HFF-Myc (cell line): ENCODE measurements at regions not wholly inside any gene's neighbourhood (a gene's known extent, or its start where the extent isn't known, plus 50 kb on each side); places are given as distances from the start of the nearest gene placed in this dataset.

ENCODE experiments used
- DNase-seq: peaks from one replicate; pipeline ENCODE4 v3.0.0-alpha.2; 2011; ENCODE audit warnings: low read depth; ENCODE audit errors: extremely low read depth
- H3K4me3 ChIP-seq: replicated peaks from 2 replicates; pipeline ENCODE4 v1.5.1; 2011; ENCODE audit warnings: low read depth, mild to moderate bottlenecking, control low read depth, low read length
- CTCF ChIP-seq: IDR thresholded peaks from 2 replicates; pipeline ENCODE4 v1.5.1; 2012; ENCODE audit warnings: mild to moderate bottlenecking, low read depth, low read length, control low read depth; ENCODE audit errors: missing control alignments

GRCh38 chr21:33169359-33169758 is 60.4 kb upstream of the IFNAR2 start:
- no peak for DNase-seq
- no peak overlapping the region for H3K4me3 ChIP-seq
- no peak for TF ChIP-seq CTCF

- no peak for DNase-seq
- no peak for TF ChIP-seq CTCF
- no peak overlapping the region for H3K4me3 ChIP-seq
Measured at GRCh38 chr21:33171616-33172169, 58.0 kb upstream of the IFNAR2 start.

GRCh38 chr21:33174756-33175155 is 55.0 kb upstream of the IFNAR2 start:
- H3K4me3 ChIP-seq: no peak overlapping the region
- no peak for TF ChIP-seq CTCF
- no peak for DNase-seq
